ENCODE measurements at regions not wholly inside any gene's neighbourhood (a gene's known extent, or its start where the extent isn't known, plus 50 kb on each side); places are given as distances from the start of the nearest gene placed in this dataset.

DNA sequence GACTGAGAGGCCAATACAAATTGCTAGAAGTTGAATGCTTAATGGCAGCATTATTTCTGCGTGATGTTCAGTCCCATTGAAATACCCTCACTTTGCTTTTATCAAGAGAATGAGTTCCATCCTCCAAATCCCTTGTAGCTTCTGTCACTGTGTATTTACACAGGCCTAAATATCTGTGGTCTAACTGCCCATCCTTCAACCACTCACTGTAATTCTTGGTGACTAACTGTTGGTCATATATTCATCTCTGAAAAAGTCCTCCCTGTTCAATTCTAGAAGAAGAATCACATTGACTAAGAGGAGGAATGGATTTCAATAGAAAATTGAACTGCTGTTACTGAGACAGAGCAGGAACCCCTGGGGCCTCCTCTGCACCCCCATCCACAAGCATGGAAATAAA lies 74.2 kb upstream of the L3MBTL4 start:
- intact Hi-C loops (cut with micrococcal nuclease): no loop called here
- ChIA-PET POLR2A (no interaction called here), CTCF (no interaction called here)
- DNase-seq (no peak), ATAC-seq (no peak)
- no peaks in the 10 kb centered on the region for H3K9me3 Mint-ChIP-seq
- H3K27ac Mint-ChIP-seq: no peak overlapping the region
- no peaks in the 10 kb centered on the region for H3K4me1 Mint-ChIP-seq (ENCODE audit: low read depth)
- TF ChIP-seq CTCF (IDR thresholded peaks at IDR 0.05): no peak
- no peaks in the 10 kb centered on the region for H3K36me3 Mint-ChIP-seq (ENCODE audit: low read depth)
- H3K27me3 Mint-ChIP-seq: no peaks in the 10 kb centered on the region
- H3K4me3 Mint-ChIP-seq: no peak overlapping the region

DNA sequence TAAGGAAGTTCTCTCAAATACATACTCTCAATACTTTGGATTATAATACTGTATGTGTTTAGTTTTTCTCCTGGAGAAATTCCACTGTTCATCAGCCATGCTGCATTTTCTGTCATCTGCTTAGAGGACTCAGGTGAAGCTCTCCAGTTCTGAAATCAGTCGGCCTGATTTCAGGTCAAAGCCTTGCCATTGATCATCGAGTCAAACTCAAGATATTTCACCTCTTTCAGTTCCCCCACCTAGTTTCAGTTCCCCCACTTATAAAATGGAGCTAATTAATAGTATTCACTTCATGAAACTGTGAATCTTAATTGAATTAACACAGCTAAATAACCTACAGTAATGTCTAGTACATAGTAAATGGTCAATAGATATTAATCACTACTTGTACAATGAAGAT lies 75.3 kb upstream of the L3MBTL4 start:
- H3K27me3 Mint-ChIP-seq: no peaks in the 10 kb centered on the region
- intact Hi-C loops (cut with micrococcal nuclease): no loop called here
- no peak for TF ChIP-seq CTCF (IDR thresholded peaks at IDR 0.05)
- ChIA-PET POLR2A (no interaction called here), CTCF (no interaction called here)
- H3K4me3 Mint-ChIP-seq: no peak overlapping the region
- ATAC-seq (no peak), DNase-seq (no peak)
- no peaks in the 10 kb centered on the region for H3K9me3 Mint-ChIP-seq
- no peaks in the 10 kb centered on the region for H3K4me1 Mint-ChIP-seq (ENCODE audit: low read depth)
- H3K27ac Mint-ChIP-seq: no peak overlapping the region
- H3K36me3 Mint-ChIP-seq (ENCODE audit: low read depth): no peaks in the 10 kb centered on the region

DNA sequence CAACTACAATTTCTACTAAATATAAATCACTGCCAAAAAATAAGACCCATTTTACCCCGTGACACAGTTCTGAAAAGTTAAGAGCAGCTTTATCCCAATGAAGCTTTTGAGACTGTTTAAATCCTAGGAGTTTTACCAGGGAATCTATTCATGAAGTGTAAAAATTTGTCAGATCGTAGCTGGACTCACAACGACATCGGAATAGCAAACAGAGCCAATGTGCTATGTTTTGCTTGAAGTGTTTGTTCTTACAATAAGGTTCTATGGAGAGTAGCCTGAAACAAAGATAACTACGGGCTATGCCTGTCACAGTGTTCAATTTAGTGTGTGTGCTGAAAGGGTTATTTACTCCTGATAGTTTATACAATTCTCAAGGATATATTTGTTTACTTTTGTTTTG lies 78.5 kb upstream of the L3MBTL4 start:
- Mint-ChIP-seq H3K27me3 (no peaks in the 10 kb centered on the region), H3K36me3 (ENCODE audit: low read depth) (no peaks in the 10 kb centered on the region), H3K4me1 (ENCODE audit: low read depth) (no peaks in the 10 kb centered on the region), H3K9me3 (no peaks in the 10 kb centered on the region), H3K27ac (no peak overlapping the region), H3K4me3 (no peak overlapping the region)
- ChIA-PET POLR2A (no interaction called here), CTCF (no interaction called here)
- intact Hi-C loops (cut with micrococcal nuclease): no loop called here
- no peak for DNase-seq
- no peak for ATAC-seq
- TF ChIP-seq CTCF (IDR thresholded peaks at IDR 0.05): no peak

DNA sequence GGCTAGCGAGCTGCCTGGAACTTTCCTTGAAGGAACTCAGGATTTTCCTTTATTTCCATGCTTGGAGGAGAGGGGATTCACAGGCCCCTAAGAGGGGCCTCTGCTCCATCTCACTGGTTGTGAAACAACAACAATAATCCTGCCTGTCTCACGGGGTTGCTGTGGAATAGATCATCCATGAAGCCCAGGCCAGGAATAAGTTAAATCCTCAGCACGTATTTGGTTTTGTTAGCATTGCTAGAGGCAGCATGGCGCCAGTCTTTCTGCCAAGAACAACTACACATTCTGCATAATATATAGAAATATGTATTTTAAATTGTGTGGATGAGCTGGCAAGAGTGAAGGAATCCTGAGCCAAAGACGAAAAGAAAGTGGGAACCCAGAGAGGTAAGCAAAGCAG lies 80.8 kb upstream of the L3MBTL4 start:
- no peaks in the 10 kb centered on the region for H3K36me3 Mint-ChIP-seq (ENCODE audit: low read depth)
- intact Hi-C loops (cut with micrococcal nuclease): no loop called here

DNA sequence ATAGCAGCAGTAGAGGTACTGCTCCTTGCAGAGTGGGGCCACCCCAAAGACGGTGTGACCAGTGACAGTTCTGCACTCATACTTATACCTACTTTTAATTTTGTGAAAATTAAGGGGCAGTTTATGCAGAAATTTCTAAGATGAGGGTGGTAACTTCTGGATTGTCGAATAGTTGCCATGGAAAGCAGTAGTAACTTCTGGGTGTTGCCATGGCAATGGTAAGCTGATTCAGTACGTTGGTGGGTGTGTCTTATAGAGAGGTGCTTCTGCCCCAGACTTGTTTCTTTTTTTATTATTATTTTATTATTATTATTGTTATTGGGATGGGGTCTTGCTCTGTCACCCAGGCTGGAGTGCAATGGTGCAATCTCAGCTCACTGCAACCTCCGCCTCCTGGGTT lies 82.8 kb upstream of the L3MBTL4 start:
- H3K4me3 Mint-ChIP-seq: no peak overlapping the region
- TF ChIP-seq CTCF (IDR thresholded peaks at IDR 0.05): no peak
- H3K27me3 Mint-ChIP-seq: peaks cover 2% of the 10 kb centered on the region
- H3K36me3 Mint-ChIP-seq (ENCODE audit: low read depth): no peaks in the 10 kb centered on the region
- ChIA-PET CTCF (interaction anchor here (1.3 kb wide), 1 partner anchor 24 kb away, joined by 3 read pairs; no protein-coding TSS in a partner anchor), POLR2A (no interaction called here)
- H3K4me1 Mint-ChIP-seq (ENCODE audit: low read depth): no peaks in the 10 kb centered on the region
- H3K27ac Mint-ChIP-seq: no peak overlapping the region
- intact Hi-C loops (cut with micrococcal nuclease): no loop called here
- ATAC-seq: no peak
- DNase-seq: no peak
- no peaks in the 10 kb centered on the region for H3K9me3 Mint-ChIP-seq

More for the DNA sequence above, 80.8 kb upstream of the L3MBTL4 start:
- Mint-ChIP-seq H3K9me3 (no peaks in the 10 kb centered on the region), H3K4me1 (ENCODE audit: low read depth) (no peaks in the 10 kb centered on the region), H3K27ac (no peak overlapping the region), H3K4me3 (no peak overlapping the region), H3K27me3 (no peaks in the 10 kb centered on the region)
- CTCF ChIA-PET: no interaction called here
- TF ChIP-seq CTCF (IDR thresholded peaks at IDR 0.05): no peak
- POLR2A ChIA-PET: no interaction called here
- no peak for ATAC-seq
- no peak for DNase-seq
